ENCODE measurements at regions not wholly inside any gene's neighbourhood (a gene's known extent, or its start where the extent isn't known, plus 50 kb on each side); places are given as distances from the start of the nearest gene placed in this dataset.
"Not testable (repeated sequence)": the region's sequence is repeated elsewhere in the genome, so short reads cannot be mapped to it uniquely, and the experiment has no call there.

GRCh38 chr11:103616586-103616985 lies 419.9 kb upstream of the DDI1 start:
- not testable (repeated sequence) for TF ChIP-seq EZH2phosphoT487 (IDR thresholded peaks at IDR 0.05; ENCODE audit: borderline replicate concordance, low read depth, low read length); CTCF (conservative IDR thresholded peaks at IDR 0.05; ENCODE audit: low read length)

All from OCI-LY7 (cell line).